GM13977 (cell line): ENCODE measurements at regions not wholly inside any gene's neighbourhood (a gene's known extent, or its start where the extent isn't known, plus 50 kb on each side); places are given as distances from the start of the nearest gene placed in this dataset.

Source experiments
- DNase-seq: peaks from one replicate; pipeline ENCODE4 v3.0.0; 2012; ENCODE audit warnings: low spot score
- in situ Hi-C: fragments of 300-500 bp; cut with MboI; formaldehyde crosslinking; loops from one replicate; pipeline ENCODE4 v1.12.0; 2022; ENCODE audit warnings: low sequenced_read_pairs, low pct_unique_long_range_greater_than_20kb, mixed read lengths, inconsistent platforms; ENCODE audit not compliant: unreplicated experiment
- TF ChIP-seq, protein P1 (sequence below): IDR thresholded peaks from 2 replicates; pipeline ENCODE4 v1.5.1; 2012; ENCODE audit warnings: mild to moderate bottlenecking, control low read depth; ENCODE audit not compliant: insufficient read depth; ENCODE audit errors: extremely low read depth, missing control alignments

DNA sequence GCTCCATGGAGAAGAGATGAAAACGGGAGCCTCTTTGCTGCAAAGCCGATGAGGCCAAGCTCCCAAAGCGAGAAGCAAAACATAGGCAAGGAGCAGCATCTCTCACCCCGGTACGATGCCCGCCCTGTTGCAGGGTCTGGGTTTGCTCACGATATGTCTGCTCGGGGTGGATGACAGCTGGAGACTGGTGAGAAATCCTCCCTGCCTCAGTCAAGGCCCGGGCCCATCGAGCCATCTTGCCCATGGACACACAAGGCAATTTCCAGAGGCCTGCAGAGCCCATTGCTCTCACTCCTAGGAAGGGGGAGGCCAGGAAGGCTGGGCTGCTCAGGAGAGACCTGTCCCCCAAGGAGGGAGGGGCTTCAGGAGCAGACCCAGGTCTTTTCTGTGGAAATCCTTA lies 391.7 kb upstream of the SHH start:
- DNase-seq: no peak
- TF ChIP-seq, protein P1, sequence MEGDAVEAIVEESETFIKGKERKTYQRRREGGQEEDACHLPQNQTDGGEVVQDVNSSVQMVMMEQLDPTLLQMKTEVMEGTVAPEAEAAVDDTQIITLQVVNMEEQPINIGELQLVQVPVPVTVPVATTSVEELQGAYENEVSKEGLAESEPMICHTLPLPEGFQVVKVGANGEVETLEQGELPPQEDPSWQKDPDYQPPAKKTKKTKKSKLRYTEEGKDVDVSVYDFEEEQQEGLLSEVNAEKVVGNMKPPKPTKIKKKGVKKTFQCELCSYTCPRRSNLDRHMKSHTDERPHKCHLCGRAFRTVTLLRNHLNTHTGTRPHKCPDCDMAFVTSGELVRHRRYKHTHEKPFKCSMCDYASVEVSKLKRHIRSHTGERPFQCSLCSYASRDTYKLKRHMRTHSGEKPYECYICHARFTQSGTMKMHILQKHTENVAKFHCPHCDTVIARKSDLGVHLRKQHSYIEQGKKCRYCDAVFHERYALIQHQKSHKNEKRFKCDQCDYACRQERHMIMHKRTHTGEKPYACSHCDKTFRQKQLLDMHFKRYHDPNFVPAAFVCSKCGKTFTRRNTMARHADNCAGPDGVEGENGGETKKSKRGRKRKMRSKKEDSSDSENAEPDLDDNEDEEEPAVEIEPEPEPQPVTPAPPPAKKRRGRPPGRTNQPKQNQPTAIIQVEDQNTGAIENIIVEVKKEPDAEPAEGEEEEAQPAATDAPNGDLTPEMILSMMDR: no peak
- in situ Hi-C loops: no loop called here

DNA sequence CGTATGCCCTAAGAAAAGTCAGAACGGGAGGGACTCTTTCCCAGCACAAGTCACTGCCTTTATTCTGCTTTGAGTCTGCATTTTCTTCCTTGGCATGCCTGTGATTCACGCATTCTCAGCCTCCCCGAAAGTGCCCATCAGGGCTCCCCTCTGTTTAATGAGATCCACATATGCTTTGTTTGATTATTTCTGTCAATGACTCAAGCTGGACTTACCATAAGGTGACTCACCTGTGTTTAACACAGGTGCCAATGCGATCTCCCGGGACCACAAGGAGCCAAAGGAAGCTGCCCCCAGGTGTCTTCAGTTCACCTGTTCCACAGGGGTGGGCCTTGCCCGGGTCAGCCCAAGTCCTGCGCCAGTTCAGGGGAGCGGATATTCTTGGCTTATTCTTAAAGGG lies 386.0 kb upstream of the SHH start:
- no peak for DNase-seq
- TF ChIP-seq, protein P1: no peak
- in situ Hi-C loops: no loop called here

DNA sequence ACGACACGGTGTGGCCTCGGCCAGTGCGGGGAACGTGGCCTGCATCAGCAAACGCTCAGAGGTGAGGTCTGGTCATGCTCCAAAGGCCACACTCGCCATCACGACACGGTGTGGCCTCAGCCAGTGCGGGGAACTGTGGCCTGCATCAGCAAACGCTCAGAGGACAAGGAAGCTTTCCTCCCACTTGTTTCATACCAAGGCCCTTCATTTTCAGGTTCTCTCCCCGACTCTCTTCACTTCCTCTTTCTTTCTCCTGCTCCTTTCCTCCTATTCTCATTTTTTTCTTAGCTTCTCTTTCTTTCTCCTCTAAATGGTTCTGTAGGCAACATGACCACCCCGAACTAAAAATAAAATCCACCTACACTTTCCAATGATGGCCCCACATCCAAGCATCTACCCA lies 384.4 kb upstream of the SHH start:
- in situ Hi-C loops: no loop called here
- TF ChIP-seq, protein P1: no peak
- DNase-seq: no peak

DNA sequence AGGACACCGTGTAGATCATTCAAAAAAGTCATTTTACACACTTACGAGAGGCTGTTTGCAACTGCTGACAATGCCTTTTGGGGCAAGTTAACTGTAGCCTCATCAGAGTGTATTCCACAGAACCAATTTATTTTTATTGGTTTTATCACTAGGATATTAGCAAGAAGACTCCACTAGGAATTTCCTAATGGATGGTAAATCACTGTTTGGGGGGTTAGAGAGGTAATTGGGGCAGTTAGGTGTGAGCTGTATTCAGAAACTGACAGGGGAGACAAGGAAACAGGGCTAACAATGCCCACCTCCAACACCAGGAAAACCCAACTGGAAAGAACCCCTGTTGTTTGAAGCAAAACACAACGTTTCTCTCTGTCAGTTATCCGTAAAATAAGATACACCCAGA lies 383.0 kb upstream of the SHH start:
- TF ChIP-seq, protein P1: no peak
- DNase-seq: no peak
- in situ Hi-C loops: no loop called here

DNA sequence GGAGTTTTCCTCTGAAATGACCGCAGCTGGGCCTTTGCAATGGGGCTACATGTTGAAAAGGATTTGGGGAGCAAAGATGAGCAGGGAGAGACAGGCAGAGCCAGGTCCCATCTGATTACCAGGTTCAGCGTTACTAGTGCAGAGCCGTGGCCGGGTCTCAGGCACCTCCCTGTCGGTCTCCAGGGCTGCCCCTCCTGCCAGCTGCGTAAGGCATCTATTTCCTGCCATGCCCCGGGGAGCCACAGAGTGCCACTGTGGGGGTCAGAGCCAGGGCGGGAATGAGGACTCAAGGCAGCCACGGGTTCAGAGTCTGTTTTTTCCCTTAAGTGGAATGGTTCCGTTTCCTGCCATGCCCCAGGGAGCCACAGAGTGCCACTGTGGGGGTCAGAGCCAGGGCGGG lies 382.6 kb upstream of the SHH start:
- TF ChIP-seq, protein P1: no peak
- in situ Hi-C loops: no loop called here
- no peak for DNase-seq

DNA sequence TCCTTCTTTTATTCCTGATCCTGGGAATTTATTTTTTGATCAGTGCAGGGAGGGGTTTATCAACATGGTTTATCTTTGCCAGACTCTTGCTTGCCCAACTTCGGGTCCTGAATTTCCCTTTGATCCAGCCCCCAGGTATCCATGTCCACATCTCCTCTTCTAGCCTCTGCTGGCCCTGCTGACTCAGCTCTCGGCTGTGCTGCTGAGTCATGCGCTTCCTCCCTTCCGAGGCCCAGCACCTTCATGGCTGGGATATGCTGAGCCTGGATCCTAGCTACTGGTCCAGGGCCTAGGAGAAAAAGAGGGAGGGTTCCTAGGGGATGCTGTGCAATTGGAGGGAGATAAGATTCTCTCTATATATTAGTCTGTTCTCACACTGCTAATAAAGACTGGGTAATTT lies 380.7 kb upstream of the SHH start:
- in situ Hi-C loops: no loop called here
- TF ChIP-seq, protein P1: no peak
- no peak for DNase-seq

DNA sequence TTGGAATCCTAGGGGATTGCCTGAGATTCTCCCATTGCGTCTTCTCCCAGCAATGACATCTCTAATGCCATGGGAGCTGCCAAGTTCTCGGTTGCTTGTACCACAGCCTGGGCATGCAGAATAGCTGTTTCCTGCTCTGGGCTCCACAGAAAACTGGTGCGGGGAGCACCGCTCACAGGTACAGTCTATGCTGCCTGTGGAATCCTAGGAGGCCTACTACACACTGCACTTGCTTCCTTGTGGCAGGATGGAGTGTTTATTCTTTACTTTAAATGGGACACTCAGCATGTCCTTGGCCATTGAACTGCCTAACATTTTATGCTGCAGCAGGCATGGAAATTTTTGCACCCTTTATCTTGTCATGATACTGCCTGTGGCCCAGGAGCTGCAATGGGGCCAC lies 378.8 kb upstream of the SHH start:
- TF ChIP-seq, protein P1: no peak
- no peak for DNase-seq
- in situ Hi-C loops: no loop called here
